ENCODE measurements at regions not wholly inside any gene's neighbourhood (a gene's known extent, or its start where the extent isn't known, plus 50 kb on each side); places are given as distances from the start of the nearest gene placed in this dataset.
"Not testable (repeated sequence)": the region's sequence is repeated elsewhere in the genome, so short reads cannot be mapped to it uniquely, and the experiment has no call there.

GRCh38 chr7:131945313-131945911 lies 389.0 kb upstream of the PODXL start:
- Histone ChIP-seq H3K27ac (ENCODE audit: low read length) (no peak overlapping the region), H3K36me3 (ENCODE audit: control insufficient read depth in 1 of 2, insufficient read depth in 2 of 2, low read length in 2 of 2) (no peaks in the 10 kb centered on the region), H3K9me3 (ENCODE audit: control insufficient read depth in 1 of 2, low read length in 2 of 2) (no peaks in the 10 kb centered on the region), H3K27me3 (ENCODE audit: low read depth, low read length) (peaks cover 18% of the 10 kb centered on the region), H3K4me1 (ENCODE audit: control insufficient read depth in 1 of 2, insufficient read depth in 2 of 2, low read length in 2 of 2) (peaks cover 0 to 6% of the 10 kb centered on the region in 2 donors), H3K4me3 (ENCODE audit: low read depth in 1 of 2, low read length in 2 of 2) (peak overlapping the region; percentile 25 to 43)

- no peak overlapping the region for H3K4me3 ChIP-seq (ENCODE audit: low read depth in 1 of 2, low read length in 2 of 2)
- H3K27ac ChIP-seq (ENCODE audit: low read length), result no peak overlapping the region
- peaks cover 0 to 6% of the 10 kb centered on the region in 2 donors for H3K4me1 ChIP-seq (ENCODE audit: control insufficient read depth in 1 of 2, insufficient read depth in 2 of 2, low read length in 2 of 2)
- no peaks in the 10 kb centered on the region for H3K36me3 ChIP-seq (ENCODE audit: control insufficient read depth in 1 of 2, insufficient read depth in 2 of 2, low read length in 2 of 2)
- peaks cover 18% of the 10 kb centered on the region for H3K27me3 ChIP-seq (ENCODE audit: low read depth, low read length)
- no peaks in the 10 kb centered on the region for H3K9me3 ChIP-seq (ENCODE audit: control insufficient read depth in 1 of 2, low read length in 2 of 2)
Measured at GRCh38 chr7:131944556-131945069, 388.2 kb upstream of the PODXL start.

- no peaks in the 10 kb centered on the region for H3K36me3 ChIP-seq (ENCODE audit: control insufficient read depth in 1 of 2, insufficient read depth in 2 of 2, low read length in 2 of 2)
- H3K27me3 ChIP-seq (ENCODE audit: low read depth, low read length), result peaks cover 18% of the 10 kb centered on the region
- H3K4me3 ChIP-seq (ENCODE audit: low read depth in 1 of 2, low read length in 2 of 2), result no peak overlapping the region
- H3K27ac ChIP-seq (ENCODE audit: low read length), result no peak overlapping the region
- no peaks in the 10 kb centered on the region for H3K9me3 ChIP-seq (ENCODE audit: control insufficient read depth in 1 of 2, low read length in 2 of 2)
- H3K4me1 ChIP-seq (ENCODE audit: control insufficient read depth in 1 of 2, insufficient read depth in 2 of 2, low read length in 2 of 2), result peaks cover 0 to under 1% of the 10 kb centered on the region in 2 donors
Measured at GRCh38 chr7:131943646-131944045, 387.2 kb upstream of the PODXL start.

GRCh38 chr7:131943211-131943610 lies 386.8 kb upstream of the PODXL start:
- Histone ChIP-seq H3K27ac (ENCODE audit: low read length) (no peak overlapping the region), H3K9me3 (ENCODE audit: control insufficient read depth in 1 of 2, low read length in 2 of 2) (no peaks in the 10 kb centered on the region), H3K4me3 (ENCODE audit: low read depth in 1 of 2, low read length in 2 of 2) (no peak overlapping the region), H3K4me1 (ENCODE audit: control insufficient read depth in 1 of 2, insufficient read depth in 2 of 2, low read length in 2 of 2) (no peaks in the 10 kb centered on the region), H3K27me3 (ENCODE audit: low read depth, low read length) (peaks cover 18% of the 10 kb centered on the region), H3K36me3 (ENCODE audit: control insufficient read depth in 1 of 2, insufficient read depth in 2 of 2, low read length in 2 of 2) (no peaks in the 10 kb centered on the region)

- Histone ChIP-seq H3K4me1 (ENCODE audit: control insufficient read depth in 1 of 2, insufficient read depth in 2 of 2, low read length in 2 of 2) (no peaks in the 10 kb centered on the region), H3K9me3 (ENCODE audit: control insufficient read depth in 1 of 2, low read length in 2 of 2) (no peaks in the 10 kb centered on the region), H3K36me3 (ENCODE audit: control insufficient read depth in 1 of 2, insufficient read depth in 2 of 2, low read length in 2 of 2) (no peaks in the 10 kb centered on the region), H3K27ac (ENCODE audit: low read length) (no peak overlapping the region), H3K27me3 (ENCODE audit: low read depth, low read length) (peaks cover 18% of the 10 kb centered on the region), H3K4me3 (ENCODE audit: low read depth in 1 of 2, low read length in 2 of 2) (no peak overlapping the region)
Measured at GRCh38 chr7:131942287-131943150, 386.1 kb upstream of the PODXL start.

- no peak overlapping the region for H3K4me3 ChIP-seq (ENCODE audit: low read depth in 1 of 2, low read length in 2 of 2)
- H3K4me1 ChIP-seq (ENCODE audit: control insufficient read depth in 1 of 2, insufficient read depth in 2 of 2, low read length in 2 of 2), result no peaks in the 10 kb centered on the region
- no peaks in the 10 kb centered on the region for H3K9me3 ChIP-seq (ENCODE audit: control insufficient read depth in 1 of 2, low read length in 2 of 2)
- H3K27ac ChIP-seq (ENCODE audit: low read length), result no peak overlapping the region
- H3K36me3 ChIP-seq (ENCODE audit: control insufficient read depth in 1 of 2, insufficient read depth in 2 of 2, low read length in 2 of 2), result no peaks in the 10 kb centered on the region
- peaks cover 15% of the 10 kb centered on the region for H3K27me3 ChIP-seq (ENCODE audit: low read depth, low read length)
Measured at GRCh38 chr7:131941291-131941690, 384.9 kb upstream of the PODXL start.

GRCh38 chr7:131940621-131941165 lies 384.3 kb upstream of the PODXL start:
- Histone ChIP-seq H3K4me3 (ENCODE audit: low read depth in 1 of 2, low read length in 2 of 2) (no peak overlapping the region), H3K27me3 (ENCODE audit: low read depth, low read length) (peaks cover 9% of the 10 kb centered on the region)

GRCh38 chr7:131938788-131939187 lies 382.4 kb upstream of the PODXL start:
- H3K4me3 ChIP-seq (ENCODE audit: low read depth in 1 of 2, low read length in 2 of 2); H3K27ac ChIP-seq (ENCODE audit: low read length); H3K27me3 ChIP-seq (ENCODE audit: low read depth, low read length); H3K4me1 ChIP-seq (ENCODE audit: control insufficient read depth in 1 of 2, insufficient read depth in 2 of 2, low read length in 2 of 2); H3K36me3 ChIP-seq (ENCODE audit: control insufficient read depth in 1 of 2, insufficient read depth in 2 of 2, low read length in 2 of 2); H3K9me3 ChIP-seq (ENCODE audit: control insufficient read depth in 1 of 2, low read length in 2 of 2): not testable (repeated sequence)

More at GRCh38 chr7:131940621-131941165, 384.3 kb upstream of the PODXL start:
- Histone ChIP-seq H3K36me3 (ENCODE audit: control insufficient read depth in 1 of 2, insufficient read depth in 2 of 2, low read length in 2 of 2) (no peaks in the 10 kb centered on the region), H3K9me3 (ENCODE audit: control insufficient read depth in 1 of 2, low read length in 2 of 2) (no peaks in the 10 kb centered on the region), H3K27ac (ENCODE audit: low read length) (no peak overlapping the region), H3K4me1 (ENCODE audit: control insufficient read depth in 1 of 2, insufficient read depth in 2 of 2, low read length in 2 of 2) (no peaks in the 10 kb centered on the region)

GRCh38 chr7:131937868-131938267 lies 381.4 kb upstream of the PODXL start:
- Histone ChIP-seq H3K27me3 (ENCODE audit: low read depth, low read length) (no peaks in the 10 kb centered on the region), H3K4me3 (ENCODE audit: low read depth in 1 of 2, low read length in 2 of 2) (no peak overlapping the region), H3K27ac (ENCODE audit: low read length) (no peak overlapping the region), H3K36me3 (ENCODE audit: control insufficient read depth in 1 of 2, insufficient read depth in 2 of 2, low read length in 2 of 2) (no peaks in the 10 kb centered on the region), H3K9me3 (ENCODE audit: control insufficient read depth in 1 of 2, low read length in 2 of 2) (no peaks in the 10 kb centered on the region), H3K4me1 (ENCODE audit: control insufficient read depth in 1 of 2, insufficient read depth in 2 of 2, low read length in 2 of 2) (no peaks in the 10 kb centered on the region)

- no peak overlapping the region for H3K4me3 ChIP-seq (ENCODE audit: low read depth in 1 of 2, low read length in 2 of 2)
- no peaks in the 10 kb centered on the region for H3K4me1 ChIP-seq (ENCODE audit: control insufficient read depth in 1 of 2, insufficient read depth in 2 of 2, low read length in 2 of 2)
- H3K36me3 ChIP-seq (ENCODE audit: control insufficient read depth in 1 of 2, insufficient read depth in 2 of 2, low read length in 2 of 2), result no peaks in the 10 kb centered on the region
- no peaks in the 10 kb centered on the region for H3K9me3 ChIP-seq (ENCODE audit: control insufficient read depth in 1 of 2, low read length in 2 of 2)
- no peaks in the 10 kb centered on the region for H3K27me3 ChIP-seq (ENCODE audit: low read depth, low read length)
- H3K27ac ChIP-seq (ENCODE audit: low read length), result no peak overlapping the region
Measured at GRCh38 chr7:131935180-131935579, 378.8 kb upstream of the PODXL start.

GRCh38 chr7:131934452-131934851 lies 378.0 kb upstream of the PODXL start:
- Histone ChIP-seq H3K36me3 (ENCODE audit: control insufficient read depth in 1 of 2, insufficient read depth in 2 of 2, low read length in 2 of 2) (no peaks in the 10 kb centered on the region), H3K27ac (ENCODE audit: low read length) (no peak overlapping the region), H3K4me1 (ENCODE audit: control insufficient read depth in 1 of 2, insufficient read depth in 2 of 2, low read length in 2 of 2) (no peaks in the 10 kb centered on the region), H3K4me3 (ENCODE audit: low read depth in 1 of 2, low read length in 2 of 2) (no peak overlapping the region), H3K9me3 (ENCODE audit: control insufficient read depth in 1 of 2, low read length in 2 of 2) (no peaks in the 10 kb centered on the region), H3K27me3 (ENCODE audit: low read depth, low read length) (no peaks in the 10 kb centered on the region)
